ENCODE measurements at regions not wholly inside any gene's neighbourhood (a gene's known extent, or its start where the extent isn't known, plus 50 kb on each side); places are given as distances from the start of the nearest gene placed in this dataset.

- no peak overlapping the region for H3K4me3 ChIP-seq (ENCODE audit: control extremely low read depth in 1 of 5, extremely low read depth in 1 of 5, insufficient read depth in 1 of 5, low read depth in 2 of 5, low read length in 4 of 5)
- DNase-seq: no peak
- H3K4me1 ChIP-seq (ENCODE audit: control insufficient read depth in 2 of 2, insufficient read depth in 2 of 2, low read length in 2 of 2): no peaks in the 10 kb centered on the region
- H3K9me3 Mint-ChIP-seq (ENCODE audit: insufficient read depth): no peaks in the 10 kb centered on the region
- no peaks in the 10 kb centered on the region for H3K79me2 ChIP-seq (ENCODE audit: control insufficient read depth, insufficient read depth, low read length)
- intact Hi-C loops (cut with micrococcal nuclease): no loop called here
- ChIA-PET POLR2A (no interaction called here), CTCF (interaction anchor here (0.6 kb wide), 1 partner anchor 12 kb away, joined by 4 read pairs; no protein-coding TSS in a partner anchor)
- no peaks in the 10 kb centered on the region for H3K9me3 ChIP-seq (ENCODE audit: control extremely low read depth in 1 of 3, control insufficient read depth in 2 of 3, insufficient read depth in 1 of 3, low read length in 2 of 3)
- ATAC-seq (ENCODE audit: low read depth): no peak
- H3K27me3 Mint-ChIP-seq: no peaks in the 10 kb centered on the region
- no peaks in the 10 kb centered on the region for H3K27me3 ChIP-seq (replicated peaks in 1 of 4; ENCODE audit: control extremely low read depth in 1 of 4, control insufficient read depth in 3 of 4, insufficient read depth in 4 of 4, low read length in 3 of 4)
- H3K4me3 Mint-ChIP-seq: no peak overlapping the region
- no peak overlapping the region for H3K27ac Mint-ChIP-seq
- H3K4me1 Mint-ChIP-seq: peaks cover 2% of the 10 kb centered on the region
- no peaks in the 10 kb centered on the region for H3K36me3 ChIP-seq (replicated peaks in 1 of 2; ENCODE audit: control extremely low read depth in 1 of 2, control insufficient read depth in 1 of 2, extremely low read depth in 1 of 2, insufficient read depth in 2 of 2, low read length in 1 of 2)
- no peak overlapping the region for H3K27ac ChIP-seq (ENCODE audit: low read length in 2 of 2)
- 100% methylated on average over 1 of the region's 3 CpGs for WGBS (ENCODE audit: insufficient coverage)
- TF ChIP-seq EZH2 (IDR thresholded peaks at IDR 0.05; ENCODE audit: borderline replicate concordance, insufficient read depth, low read depth, low read length, poor library complexity, severe bottlenecking): no peak
- TF ChIP-seq CTCF (IDR thresholded peaks at IDR 0.05): no peak
- H3K9ac ChIP-seq (ENCODE audit: low read length): no peak overlapping the region
- no peak overlapping the region for H2AFZ ChIP-seq (ENCODE audit: insufficient read depth, low read depth, low read length, poor library complexity, severe bottlenecking)
- no peaks in the 10 kb centered on the region for H4K20me1 ChIP-seq (ENCODE audit: control insufficient read depth, insufficient read depth, low read length, poor library complexity, severe bottlenecking)
- H3K4me2 ChIP-seq (replicated peaks; ENCODE audit: low read depth, low read length, poor library complexity, severe bottlenecking): no peak overlapping the region
These were observed 1210.6 kb downstream of the SORCS1 start for GRCh38 chr10:105953861-105954260.

GRCh38 chr10:105953056-105953455, 1211.5 kb downstream of the SORCS1 start:
- POLR2A ChIA-PET: no interaction called here
- no peak overlapping the region for H3K4me2 ChIP-seq (replicated peaks; ENCODE audit: low read depth, low read length, poor library complexity, severe bottlenecking)
- no CpG with 5 or more reads among the region's 4 CpGs for WGBS (ENCODE audit: insufficient coverage)

More at GRCh38 chr10:105953056-105953455, 1211.5 kb downstream of the SORCS1 start:
- no peak overlapping the region for H3K4me3 ChIP-seq (ENCODE audit: control extremely low read depth in 1 of 5, extremely low read depth in 1 of 5, insufficient read depth in 1 of 5, low read depth in 2 of 5, low read length in 4 of 5)
- Mint-ChIP-seq H3K4me3 (no peak overlapping the region), H3K27me3 (no peaks in the 10 kb centered on the region), H3K27ac (no peak overlapping the region), H3K4me1 (peaks cover 2% of the 10 kb centered on the region), H3K9me3 (ENCODE audit: insufficient read depth) (no peaks in the 10 kb centered on the region)
- no peak for TF ChIP-seq EZH2 (IDR thresholded peaks at IDR 0.05; ENCODE audit: borderline replicate concordance, insufficient read depth, low read depth, low read length, poor library complexity, severe bottlenecking)
- TF ChIP-seq CTCF (IDR thresholded peaks at IDR 0.05): no peak
- no peaks in the 10 kb centered on the region for H3K79me2 ChIP-seq (ENCODE audit: control insufficient read depth, insufficient read depth, low read length)
- H3K36me3 ChIP-seq (replicated peaks in 1 of 2; ENCODE audit: control extremely low read depth in 1 of 2, control insufficient read depth in 1 of 2, extremely low read depth in 1 of 2, insufficient read depth in 2 of 2, low read length in 1 of 2): no peaks in the 10 kb centered on the region
- no peaks in the 10 kb centered on the region for H3K4me1 ChIP-seq (ENCODE audit: control insufficient read depth in 2 of 2, insufficient read depth in 2 of 2, low read length in 2 of 2)
- H2AFZ ChIP-seq (ENCODE audit: insufficient read depth, low read depth, low read length, poor library complexity, severe bottlenecking): no peak overlapping the region
- no peak overlapping the region for H3K27ac ChIP-seq (ENCODE audit: low read length in 2 of 2)
- ATAC-seq (ENCODE audit: low read depth) (no peak), DNase-seq (no peak)
- no peaks in the 10 kb centered on the region for H3K9me3 ChIP-seq (ENCODE audit: control extremely low read depth in 1 of 3, control insufficient read depth in 2 of 3, insufficient read depth in 1 of 3, low read length in 2 of 3)
- H3K27me3 ChIP-seq (replicated peaks in 1 of 4; ENCODE audit: control extremely low read depth in 1 of 4, control insufficient read depth in 3 of 4, insufficient read depth in 4 of 4, low read length in 3 of 4): no peaks in the 10 kb centered on the region
- no peak overlapping the region for H3K9ac ChIP-seq (ENCODE audit: low read length)
- H4K20me1 ChIP-seq (ENCODE audit: control insufficient read depth, insufficient read depth, low read length, poor library complexity, severe bottlenecking): no peaks in the 10 kb centered on the region
- intact Hi-C loops (cut with micrococcal nuclease): no loop called here
- CTCF ChIA-PET: no interaction called here

Data from B cell (primary cell).